Hippocampal formation (tissue), 2 donors: ENCODE measurements at regions not wholly inside any gene's neighbourhood (a gene's known extent, or its start where the extent isn't known, plus 50 kb on each side); places are given as distances from the start of the nearest gene placed in this dataset.
"Not testable (repeated sequence)": the region's sequence is repeated elsewhere in the genome, so short reads cannot be mapped to it uniquely, and the experiment has no call there.

Experiments used
- DNase-seq, 2 donors: peaks; one replicate each; lab custom pipeline; 2025; lab: John Stamatoyannopoulos, UW

DNA sequence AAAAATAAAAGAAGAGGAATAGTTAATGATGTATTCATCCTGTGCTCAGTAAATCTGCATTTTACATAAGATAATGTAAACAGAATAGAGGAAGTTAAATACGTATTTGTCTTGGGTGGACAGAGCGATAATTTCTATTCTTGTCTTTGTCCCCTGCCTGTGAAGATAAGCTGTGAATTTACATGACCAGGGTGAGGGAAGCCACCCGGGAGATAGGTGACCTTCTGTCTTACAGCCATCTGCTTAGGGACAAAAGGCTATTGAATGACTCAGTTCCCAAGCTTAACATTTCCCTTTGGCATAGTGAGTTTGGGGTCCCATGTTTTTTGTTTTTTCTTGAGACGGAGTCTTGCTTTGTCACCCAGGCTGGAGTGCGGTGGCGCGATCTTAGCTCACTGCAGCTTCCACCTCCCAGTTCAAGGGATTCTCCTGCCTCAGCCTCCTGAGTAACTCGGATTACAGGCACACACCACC lies 88.7 kb upstream of the KCTD7 start:
- DNase-seq: no peak

- DNase-seq: no peak
Observed at GRCh38 chr7:66542049-66542448, 86.6 kb upstream of the KCTD7 start.

DNA sequence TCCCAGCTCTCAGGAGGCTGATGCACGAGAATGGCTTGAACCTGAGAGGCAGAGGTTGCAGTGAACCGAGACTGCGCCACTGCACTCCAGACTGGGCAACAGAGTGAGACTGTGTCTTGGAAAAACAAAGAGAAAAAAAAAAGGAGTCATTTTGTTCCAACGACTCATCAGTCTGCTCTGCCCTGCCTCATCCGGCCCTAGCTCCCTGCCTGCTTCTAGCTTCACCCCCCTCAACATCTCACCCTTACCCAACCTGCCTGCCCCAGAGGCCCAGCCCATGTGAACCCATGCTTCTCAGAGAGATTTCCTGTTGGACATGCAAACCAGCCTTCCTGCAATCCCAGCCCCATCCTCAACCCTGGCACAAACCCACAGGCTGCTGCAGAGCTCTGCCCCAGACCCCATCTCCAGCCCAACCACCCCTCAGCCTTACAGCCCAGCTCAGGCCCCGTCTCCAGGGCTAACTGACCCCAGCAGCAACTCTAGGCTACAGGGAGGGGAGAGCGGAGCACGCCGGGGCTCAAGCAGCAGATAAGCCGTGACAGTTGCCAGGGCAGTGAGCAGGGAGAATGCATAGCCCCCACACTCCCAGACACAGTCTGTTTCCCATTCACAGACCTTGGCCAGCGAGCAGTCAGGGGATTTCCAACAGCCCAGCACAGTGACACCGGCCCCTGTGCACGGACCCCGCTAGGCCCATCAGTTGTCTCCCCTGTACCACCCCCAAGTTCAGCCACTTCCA lies 86.0 kb upstream of the KCTD7 start:
- no peak for DNase-seq

DNA sequence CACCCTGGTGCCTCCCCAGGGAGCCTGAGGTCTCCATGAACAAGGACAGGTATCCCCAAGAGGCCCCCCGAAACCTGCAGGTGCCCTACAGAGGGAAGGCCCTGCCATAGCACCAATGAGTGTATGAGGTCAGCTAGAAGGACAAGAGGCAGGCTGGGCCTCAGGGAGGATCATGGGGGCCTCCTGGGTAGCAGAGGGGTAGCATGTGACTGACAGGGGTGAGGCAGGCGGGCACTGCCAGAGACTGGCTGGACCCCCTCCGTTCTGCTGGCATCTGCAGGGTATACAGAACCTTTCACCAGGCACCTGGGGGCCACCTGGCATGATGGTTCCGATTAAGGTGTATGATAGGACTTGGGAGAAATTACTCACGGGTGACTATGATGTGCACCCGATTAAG lies 79.2 kb upstream of the KCTD7 start:
- DNase-seq: no peak

DNA sequence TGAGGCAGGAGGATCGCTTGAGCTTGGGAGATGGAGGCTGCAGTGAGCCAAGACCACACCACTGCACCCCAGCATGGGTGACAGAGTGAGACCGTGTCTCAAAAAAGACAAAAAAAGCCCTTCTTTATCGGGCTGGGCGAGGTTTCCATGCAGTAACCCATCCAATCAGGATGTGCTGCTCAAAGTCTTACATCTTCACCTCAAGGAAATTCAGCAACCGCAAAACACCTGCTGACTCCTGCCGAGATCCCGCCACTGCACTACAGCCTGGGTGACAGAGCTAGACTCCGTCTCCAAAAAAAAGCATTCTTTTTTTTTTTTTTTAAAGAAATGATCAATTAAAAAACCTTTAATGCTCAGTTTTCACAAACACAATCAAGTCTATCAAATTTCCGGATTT lies 75.7 kb upstream of the KCTD7 start:
- DNase-seq: no peak

DNA sequence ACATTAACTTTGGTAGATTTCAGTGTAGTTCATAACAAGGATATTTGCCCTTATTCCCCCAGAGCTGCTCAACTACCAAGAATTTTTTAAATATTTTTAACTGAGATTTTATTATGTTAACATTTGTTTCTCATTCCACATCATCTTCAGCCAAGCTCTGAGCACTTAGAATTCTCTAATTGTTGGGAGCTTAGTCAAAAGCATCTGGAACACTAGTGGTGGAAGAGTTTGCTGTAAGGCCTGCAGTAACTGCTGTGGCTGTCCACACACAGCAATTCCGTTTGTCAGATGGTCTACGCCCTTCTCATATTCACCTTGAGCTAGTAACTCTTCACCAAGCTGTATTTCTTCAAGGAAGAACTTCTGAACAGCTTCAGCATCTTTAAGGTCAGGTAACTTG lies 75.0 kb upstream of the KCTD7 start:
- not testable (repeated sequence) for DNase-seq

DNA sequence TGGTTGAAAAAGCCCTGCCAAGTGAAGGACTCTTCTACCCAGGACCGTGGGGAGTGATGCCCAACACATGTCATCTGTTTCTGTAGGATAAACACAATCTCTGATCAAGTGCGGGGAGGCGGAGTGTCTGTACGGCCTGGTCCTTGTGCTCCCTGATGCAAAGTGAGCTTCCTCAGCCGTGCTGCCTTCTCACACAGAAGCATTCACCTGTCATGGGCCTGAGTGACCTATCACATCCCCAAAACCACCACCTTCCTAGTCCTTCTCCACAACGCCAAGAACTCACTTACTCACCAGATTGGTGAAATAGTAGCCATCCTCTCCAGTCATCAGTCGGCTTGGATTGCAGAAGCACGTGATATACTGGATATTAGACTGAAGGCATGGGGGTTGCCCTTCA lies 74.4 kb upstream of the KCTD7 start:
- DNase-seq: not testable (repeated sequence)

GRCh38 chr7:66554842-66555430 lies 73.7 kb upstream of the KCTD7 start:
- not testable (repeated sequence) for DNase-seq

GRCh38 chr7:66556177-66556548 lies 72.5 kb upstream of the KCTD7 start:
- no peak for DNase-seq

DNA sequence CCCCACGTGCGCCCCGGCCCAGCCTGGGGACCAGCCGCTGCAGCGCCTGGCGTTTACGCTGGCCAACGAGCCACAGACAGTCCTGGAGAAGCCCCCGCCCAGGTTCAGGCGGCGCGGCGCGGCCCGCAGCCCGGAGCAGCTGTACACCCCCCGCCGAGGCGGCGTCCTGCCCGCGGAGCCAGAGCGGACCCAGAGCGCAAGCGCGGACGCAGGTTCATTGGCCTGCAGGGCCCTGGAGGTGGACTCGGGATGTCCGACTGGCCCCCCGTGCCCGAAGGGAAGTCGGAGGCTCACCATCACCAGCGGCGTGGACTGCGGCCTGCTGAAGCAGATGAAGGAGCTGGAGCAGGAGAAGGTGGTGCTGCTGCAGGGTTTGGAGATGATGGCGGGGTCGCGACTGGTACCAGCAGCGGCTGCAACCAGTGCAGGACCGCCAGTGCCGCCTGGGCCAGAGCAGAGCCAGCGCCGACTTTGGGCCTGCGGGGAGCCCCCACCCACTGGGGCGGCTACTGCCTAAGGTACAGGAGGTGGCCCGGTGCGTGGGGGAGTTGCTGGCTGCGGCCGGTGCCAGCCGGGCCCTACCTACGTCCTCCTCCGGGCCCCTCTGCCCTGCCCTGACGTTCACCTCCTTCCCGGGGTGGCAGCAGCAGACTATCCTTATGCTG lies 72.0 kb upstream of the KCTD7 start:
- no peak for DNase-seq

GRCh38 chr7:66557214-66558200 lies 71.2 kb upstream of the KCTD7 start:
- DNase-seq: peak; percentile 6 to 51

GRCh38 chr7:66558201-66558641 lies 70.5 kb upstream of the KCTD7 start:
- DNase-seq: no peak

DNA sequence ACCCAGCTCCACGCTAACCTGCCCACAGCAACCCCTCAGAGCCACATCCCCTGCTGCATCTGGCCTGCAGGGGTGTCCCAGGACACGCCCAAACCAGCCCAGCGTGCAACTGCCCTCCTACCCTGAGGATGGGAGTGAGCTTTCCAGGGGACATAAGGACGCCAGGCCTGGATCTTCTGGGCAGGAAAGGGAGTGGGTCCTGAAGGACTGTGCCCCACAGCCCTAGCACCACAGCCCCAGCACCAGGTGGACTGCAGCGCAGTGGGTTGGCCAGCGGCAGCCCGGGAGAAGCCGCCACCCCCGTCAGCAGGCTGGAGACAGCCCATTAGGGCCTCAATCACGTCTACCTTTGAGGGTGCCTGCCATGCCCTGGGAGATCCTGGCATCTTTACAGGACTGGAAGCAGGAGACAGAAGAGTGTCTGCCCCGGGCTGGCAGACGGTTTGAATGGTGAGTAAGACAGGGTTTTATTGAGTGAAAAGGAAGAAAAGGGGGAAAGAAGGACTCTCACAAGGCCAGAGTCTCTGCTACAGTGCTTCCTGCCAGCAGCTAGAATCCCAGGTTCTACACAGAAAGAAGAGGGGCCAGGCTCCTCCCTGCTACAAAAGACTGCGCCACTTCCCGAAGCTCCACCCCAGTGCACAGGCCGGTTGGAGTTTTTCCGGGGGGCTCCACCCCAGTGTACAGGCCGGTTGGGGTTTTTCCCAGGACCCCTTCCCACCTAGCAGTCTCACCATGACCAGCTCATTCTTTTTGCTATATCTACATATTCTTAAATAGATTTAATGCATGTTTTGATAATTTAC lies 69.8 kb upstream of the KCTD7 start:
- peak in 1 of 2 donors; percentile 6 for DNase-seq

DNA sequence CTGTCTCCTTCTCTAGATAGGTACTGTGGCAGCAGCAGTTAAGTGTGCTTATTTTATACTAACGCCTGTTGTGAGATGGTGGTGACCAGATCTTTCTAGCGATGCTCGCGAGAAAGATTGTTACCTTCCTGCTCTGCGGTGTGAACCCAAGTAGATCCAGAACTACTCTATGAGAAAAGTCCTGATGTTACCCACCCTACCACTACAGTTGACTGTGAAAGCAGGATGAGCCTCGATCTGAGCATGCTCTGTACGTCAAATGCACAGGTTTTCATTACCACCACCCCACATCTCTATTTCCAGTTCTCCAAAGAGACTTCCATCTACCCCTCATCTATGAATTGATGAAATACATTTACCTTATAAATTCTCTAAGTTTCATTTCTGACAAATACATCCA lies 64.6 kb upstream of the KCTD7 start:
- no peak for DNase-seq

- not testable (repeated sequence) for DNase-seq
Observed at GRCh38 chr7:66570179-66570578, 58.5 kb upstream of the KCTD7 start.

DNA sequence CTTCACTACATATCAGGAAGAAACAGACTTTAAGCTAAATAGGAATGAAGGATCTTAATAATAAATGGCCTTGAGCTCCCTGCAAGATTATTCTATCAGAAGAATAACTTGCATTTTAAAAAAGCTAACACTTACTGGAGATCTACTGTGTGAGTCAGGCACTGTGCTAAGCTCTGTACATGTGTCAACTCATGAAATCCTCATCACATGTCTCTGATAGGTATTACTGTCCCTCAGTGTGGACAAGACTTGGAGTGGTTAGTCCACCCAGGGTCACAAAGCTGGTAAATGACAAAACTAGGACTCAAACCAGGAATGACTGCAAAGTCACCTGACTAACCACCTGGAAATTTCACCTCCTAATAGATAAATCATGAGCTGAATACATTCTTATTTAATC lies 57.1 kb upstream of the KCTD7 start:
- DNase-seq: no peak

- not testable (repeated sequence) for DNase-seq
Observed at GRCh38 chr7:66573782-66574495, 54.7 kb upstream of the KCTD7 start.

GRCh38 chr7:66574768-66575167 lies 53.9 kb upstream of the KCTD7 start:
- DNase-seq: not testable (repeated sequence)

GRCh38 chr7:66575398-66575797 lies 53.3 kb upstream of the KCTD7 start:
- no peak for DNase-seq

GRCh38 chr7:66576646-66577045 lies 52.0 kb upstream of the KCTD7 start:
- no peak for DNase-seq
